ENCODE measurements at regions not wholly inside any gene's neighbourhood (a gene's known extent, or its start where the extent isn't known, plus 50 kb on each side); places are given as distances from the start of the nearest gene placed in this dataset.

DNA sequence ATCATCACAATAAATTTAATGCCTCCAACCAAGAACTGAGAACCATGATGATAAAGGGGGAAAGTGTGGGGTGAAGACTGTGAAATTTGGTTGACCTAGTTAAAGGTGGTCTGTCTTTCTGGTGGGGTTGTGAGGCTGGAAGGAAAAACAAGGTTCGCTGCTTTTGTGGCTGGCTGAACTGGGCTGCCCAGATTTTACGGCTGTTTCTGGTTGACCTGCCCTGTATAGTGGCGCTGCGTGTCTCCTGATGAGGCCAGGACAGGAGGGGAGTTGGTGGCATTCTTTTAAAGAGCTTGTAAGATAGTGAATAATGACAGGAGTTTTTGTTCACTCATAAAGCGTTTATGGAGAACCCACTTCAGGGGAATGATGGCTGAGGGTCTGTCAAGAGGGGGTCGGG is 101.8 kb downstream of the CYP26A1 start:
- no peak overlapping the region for H3K27ac ChIP-seq
- H3K36me3 ChIP-seq = no peaks in the 10 kb centered on the region
- 87 to 93% (median 92%) methylated on average over 6 of the region's 6 CpGs for WGBS, 5 donors
- no peak overlapping the region for H3K4me3 ChIP-seq
- H3K27me3 ChIP-seq = no peaks in the 10 kb centered on the region
- TF ChIP-seq POLR2AphosphoS5 (IDR thresholded peaks at IDR 0.05) (no peak), POLR2A (IDR thresholded peaks at IDR 0.05) (no peak), EP300 (IDR thresholded peaks at IDR 0.05) (no peak)
- TF ChIP-seq, protein P1, sequence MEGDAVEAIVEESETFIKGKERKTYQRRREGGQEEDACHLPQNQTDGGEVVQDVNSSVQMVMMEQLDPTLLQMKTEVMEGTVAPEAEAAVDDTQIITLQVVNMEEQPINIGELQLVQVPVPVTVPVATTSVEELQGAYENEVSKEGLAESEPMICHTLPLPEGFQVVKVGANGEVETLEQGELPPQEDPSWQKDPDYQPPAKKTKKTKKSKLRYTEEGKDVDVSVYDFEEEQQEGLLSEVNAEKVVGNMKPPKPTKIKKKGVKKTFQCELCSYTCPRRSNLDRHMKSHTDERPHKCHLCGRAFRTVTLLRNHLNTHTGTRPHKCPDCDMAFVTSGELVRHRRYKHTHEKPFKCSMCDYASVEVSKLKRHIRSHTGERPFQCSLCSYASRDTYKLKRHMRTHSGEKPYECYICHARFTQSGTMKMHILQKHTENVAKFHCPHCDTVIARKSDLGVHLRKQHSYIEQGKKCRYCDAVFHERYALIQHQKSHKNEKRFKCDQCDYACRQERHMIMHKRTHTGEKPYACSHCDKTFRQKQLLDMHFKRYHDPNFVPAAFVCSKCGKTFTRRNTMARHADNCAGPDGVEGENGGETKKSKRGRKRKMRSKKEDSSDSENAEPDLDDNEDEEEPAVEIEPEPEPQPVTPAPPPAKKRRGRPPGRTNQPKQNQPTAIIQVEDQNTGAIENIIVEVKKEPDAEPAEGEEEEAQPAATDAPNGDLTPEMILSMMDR (IDR thresholded peaks at IDR 0.05) = no peak
- peaks cover 0 to 7% (median 4%) of the 10 kb centered on the region in 4 donors for H3K9me3 ChIP-seq
- intact Hi-C loops (cut with DNase I; ENCODE audit: low total_unique reads) = no loop called here
- H3K4me1 ChIP-seq = no peaks in the 10 kb centered on the region
- DNase-seq = no peak

GRCh38 chr10:93177511-93177910 is 103.8 kb downstream of the CYP26A1 start:
- TF ChIP-seq POLR2AphosphoS5 (IDR thresholded peaks at IDR 0.05) (no peak), POLR2A (IDR thresholded peaks at IDR 0.05) (no peak), EP300 (IDR thresholded peaks at IDR 0.05) (no peak)
- TF ChIP-seq, protein P1 (IDR thresholded peaks at IDR 0.05) = no peak
- Histone ChIP-seq H3K27me3 (no peaks in the 10 kb centered on the region), H3K4me1 (no peaks in the 10 kb centered on the region), H3K4me3 (no peak overlapping the region), H3K27ac (no peak overlapping the region), H3K9me3 (no peaks in the 10 kb centered on the region), H3K36me3 (no peaks in the 10 kb centered on the region)
- intact Hi-C loops (cut with DNase I; ENCODE audit: low total_unique reads) = no loop called here
- no peak for DNase-seq

DNA sequence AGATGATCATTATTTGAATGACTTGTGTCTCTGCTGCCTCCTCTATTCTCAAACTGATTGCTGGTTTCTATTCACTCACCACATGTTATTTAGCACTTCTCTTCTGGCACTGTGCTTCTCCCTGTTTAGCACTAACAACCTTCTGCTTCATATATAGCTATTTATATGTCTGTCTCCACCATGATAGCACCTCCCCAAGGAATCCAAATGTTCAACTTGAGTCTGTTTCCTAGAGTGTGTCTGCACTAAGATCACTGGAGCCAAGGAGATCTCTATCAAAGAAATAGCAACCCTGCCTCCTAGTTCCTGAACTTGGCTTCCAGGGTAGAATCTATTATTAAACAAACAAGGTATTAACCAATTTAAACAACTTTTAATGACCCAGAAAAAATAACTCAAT is 104.5 kb downstream of the CYP26A1 start:
- Histone ChIP-seq H3K27me3 (no peaks in the 10 kb centered on the region), H3K36me3 (no peaks in the 10 kb centered on the region), H3K27ac (no peak overlapping the region), H3K4me1 (no peaks in the 10 kb centered on the region), H3K4me3 (no peak overlapping the region), H3K9me3 (no peaks in the 10 kb centered on the region)
- intact Hi-C loops (cut with DNase I; ENCODE audit: low total_unique reads) = no loop called here
- DNase-seq = no peak
- TF ChIP-seq POLR2A (IDR thresholded peaks at IDR 0.05) (no peak), POLR2AphosphoS5 (IDR thresholded peaks at IDR 0.05) (no peak)
- TF ChIP-seq, protein P1 (IDR thresholded peaks at IDR 0.05) = no peak

DNA sequence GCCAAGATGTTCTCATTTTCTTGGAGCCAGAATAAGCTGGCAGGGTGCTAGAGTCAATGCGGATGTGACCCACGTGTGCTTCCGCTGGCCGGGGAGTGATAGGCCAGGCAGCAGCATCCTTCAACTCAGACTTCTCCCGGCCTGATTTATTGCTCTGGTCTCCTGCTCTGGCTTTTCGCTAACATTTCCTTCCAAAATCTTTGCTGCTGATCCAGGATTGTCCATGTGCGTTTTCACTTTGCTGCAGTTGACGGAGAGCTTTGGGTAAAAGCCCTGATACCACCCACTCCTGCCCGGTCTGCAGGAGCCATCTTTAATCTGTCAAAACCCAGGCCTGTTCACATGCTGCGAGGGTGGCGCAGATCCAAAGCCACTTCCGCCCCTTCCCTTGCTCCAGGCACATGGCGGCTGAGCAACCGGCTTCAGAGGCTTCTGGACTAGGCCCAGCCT is 106.8 kb downstream of the CYP26A1 start:
- intact Hi-C loops (cut with DNase I; ENCODE audit: low total_unique reads) = no loop called here
- H3K27ac ChIP-seq = no peak overlapping the region
- no peak for TF ChIP-seq POLR2A (IDR thresholded peaks at IDR 0.05)
- TF ChIP-seq, protein P1 (IDR thresholded peaks at IDR 0.05) = no peak
- TF ChIP-seq EP300 (IDR thresholded peaks at IDR 0.05) = no peak
- TF ChIP-seq POLR2AphosphoS5 (IDR thresholded peaks at IDR 0.05) = no peak
- H3K4me3 ChIP-seq = no peak overlapping the region
- 59 to 82% (median 76%) methylated on average over 9 to 14 of the region's 14 CpGs for WGBS, 5 donors
- DNase-seq = peak in 1 of 2 donors; percentile 71
- no peaks in the 10 kb centered on the region for H3K27me3 ChIP-seq
- no peaks in the 10 kb centered on the region for H3K36me3 ChIP-seq
- no peaks in the 10 kb centered on the region for H3K9me3 ChIP-seq
- H3K4me1 ChIP-seq = no peaks in the 10 kb centered on the region
